GM12878 (cell line): ENCODE measurements at regions not wholly inside any gene's neighbourhood (a gene's known extent, or its start where the extent isn't known, plus 50 kb on each side); places are given as distances from the start of the nearest gene placed in this dataset.

Source experiments
- ATAC-seq: fragments of 200-7000 bp; cut with Tn5 transposase; 3 replicates; pipeline ENCODE4 v1.9.1; 2020; ENCODE audit warnings: mild to moderate bottlenecking, moderate library complexity
- BruUV-seq: library from RNA; stranded (reverse); fragments of 400-500 nt; replicated peaks from 2 replicates; lab custom pipeline; 2021; lab: Mats Ljungman, UMichigan
- CTCF ChIA-PET: fragments of 300-600 bp; sonication (Branson Sonifier 250); formaldehyde crosslinking; extraction: SDS; loops from one replicate; lab custom pipeline; 2021; ENCODE audit warnings: inconsistent platforms; lab: Yijun Ruan, JAX
- POLR2A ChIA-PET: fragments of 350-600 bp; formaldehyde crosslinking; extraction: SDS; loops from one replicate; lab custom pipeline; 2021; ENCODE audit warnings: inconsistent platforms; lab: Charles Lee
- RAD21 ChIA-PET: fragments of 300-600 bp; sonication (Branson Sonifier 250); formaldehyde crosslinking; loops from one replicate; lab custom pipeline; 2023; ENCODE audit warnings: antibody characterized with exemption; ENCODE audit not compliant: unreplicated experiment; lab: Charles Lee
- SMC1A ChIA-PET: fragments of 300-600 bp; sonication (Branson Sonifier 250); formaldehyde crosslinking; loops from one replicate; lab custom pipeline; 2023; ENCODE audit not compliant: unreplicated experiment, uncharacterized antibody; lab: Charles Lee
- DNase-seq: peaks from one replicate; pipeline ENCODE4 v3.0.0-alpha.2; 2011; ENCODE audit warnings: low read depth, low spot score
- FAIRE-seq: peaks from 3 replicates; lab custom pipeline; 2011; peaks lifted over from hg19 to GRCh38; lab: Jason Lieb, UNC
- H2AFZ ChIP-seq: 2 replicates; pipeline ENCODE4 v1.6.0; 2011; ENCODE audit warnings: low read depth, low read length, control low read depth; ENCODE audit not compliant: control insufficient read depth
- H3K27ac ChIP-seq: 2 replicates; pipeline ENCODE4 v1.5.1; 2011; ENCODE audit warnings: control low read depth; ENCODE audit not compliant: control insufficient read depth, insufficient read depth
- H3K27me3 ChIP-seq, 2 experiments: replicated peaks in 1 of 2; 2 replicates each; pipeline versions ENCODE4 v1.6.0 to v1.6.1; 2011; ENCODE audit warnings: low read length in 1 of 2; ENCODE audit not compliant: control insufficient read depth in 2 of 2, insufficient read depth in 2 of 2
- H3K36me3 ChIP-seq, 2 experiments: 2 replicates each; pipeline ENCODE4 v1.5.1; 2011; ENCODE audit warnings: low read length in 1 of 2; ENCODE audit not compliant: control insufficient read depth in 2 of 2, insufficient read depth in 2 of 2
- H3K4me1 ChIP-seq: 2 replicates; pipeline ENCODE4 v1.6.1; 2011; ENCODE audit warnings: mild to moderate bottlenecking, low read length, moderate library complexity, mixed read lengths; ENCODE audit not compliant: control insufficient read depth, insufficient read depth
- H3K4me2 ChIP-seq: 2 replicates; pipeline ENCODE4 v1.6.0; 2011; ENCODE audit warnings: control low read depth; ENCODE audit not compliant: control insufficient read depth, insufficient read depth
- H3K4me3 ChIP-seq: fragments of 200-600 bp; sonication (generic); 2 replicates; pipeline ENCODE4 v1.5.1; 2016
- H3K79me2 ChIP-seq: 2 replicates; pipeline ENCODE4 v1.6.0; 2011; ENCODE audit warnings: low read length; ENCODE audit not compliant: control insufficient read depth, insufficient read depth
- H3K9ac ChIP-seq: 2 replicates; pipeline ENCODE4 v1.8.0; 2011; ENCODE audit warnings: low read length, control low read depth, mixed read lengths; ENCODE audit not compliant: control insufficient read depth, insufficient read depth
- H3K9me3 ChIP-seq: replicated peaks from 3 replicates; pipeline ENCODE4 v1.5.1; 2011; ENCODE audit warnings: mild to moderate bottlenecking, low read length; ENCODE audit not compliant: control insufficient read depth, insufficient read depth
- H4K20me1 ChIP-seq: 2 replicates; pipeline ENCODE4 v1.6.0; 2011; ENCODE audit not compliant: control insufficient read depth, insufficient read depth
- BACH1 ChIP-seq: fragments of 450-650 bp; IDR thresholded peaks from 2 replicates; pipeline ENCODE4 v1.6.1; 2017; ENCODE audit warnings: mild to moderate bottlenecking, borderline replicate concordance
- BCL3 ChIP-seq: IDR thresholded peaks from 2 replicates; pipeline ENCODE4 v1.6.1; 2011; ENCODE audit warnings: borderline replicate concordance, low read depth, mild to moderate bottlenecking, moderate library complexity, low read length; ENCODE audit not compliant: insufficient read depth, poor library complexity, severe bottlenecking
- CHD2 ChIP-seq: IDR thresholded peaks from 2 replicates; pipeline ENCODE4 v1.6.1; 2011; ENCODE audit warnings: low read depth, low read length, improper control_type of control experiment, borderline replicate concordance
- CHD4 ChIP-seq: fragments of 200-600 bp; sonication (generic); IDR thresholded peaks from 2 replicates; pipeline ENCODE4 v1.6.1; 2016; ENCODE audit warnings: mild to moderate bottlenecking
- MAX ChIP-seq: IDR thresholded peaks from 2 replicates; pipeline ENCODE4 v1.6.1; 2012; ENCODE audit warnings: low read depth, low read length, improper control_type of control experiment
- MYC ChIP-seq: IDR thresholded peaks from 2 replicates; pipeline ENCODE4 v1.6.1; 2011; ENCODE audit warnings: mild to moderate bottlenecking, low read length, moderate library complexity, inconsistent platforms; ENCODE audit not compliant: insufficient read depth, insufficient replicate concordance, insufficient read length, severe bottlenecking
- NFYA ChIP-seq: IDR thresholded peaks from 2 replicates; pipeline ENCODE4 v1.6.1; 2011; ENCODE audit warnings: low read depth, mild to moderate bottlenecking, low read length, improper control_type of control experiment, borderline replicate concordance
- NKRF ChIP-seq: fragments of 450-650 bp; conservative IDR thresholded peaks from 2 replicates; pipeline ENCODE4 v1.6.1; 2017; ENCODE audit warnings: mild to moderate bottlenecking, moderate library complexity
- SPI1 ChIP-seq: IDR thresholded peaks from 2 replicates; pipeline ENCODE4 v1.6.1; 2011; ENCODE audit warnings: low read depth, mild to moderate bottlenecking, low read length, moderate library complexity, borderline replicate concordance; ENCODE audit not compliant: insufficient read depth
- SRF ChIP-seq, 2 experiments: IDR thresholded peaks; 2 replicates each; pipeline ENCODE4 v1.6.1; 2011; ENCODE audit warnings: low read depth in 2 of 2, low read length in 2 of 2, mild to moderate bottlenecking in 1 of 2, moderate library complexity in 1 of 2
- TCF3 ChIP-seq: IDR thresholded peaks from 2 replicates; pipeline ENCODE4 v1.6.1; 2012; ENCODE audit warnings: low read depth, mild to moderate bottlenecking, low read length, borderline replicate concordance; ENCODE audit not compliant: insufficient read depth
- YY1 ChIP-seq: IDR thresholded peaks from 2 replicates; pipeline ENCODE4 v1.6.1; 2011; ENCODE audit warnings: low read depth, mild to moderate bottlenecking, low read length
- WGBS: methylation state at CpG from one replicate; pipeline ENCODE4 v1.1.6; 2016; ENCODE audit warnings: low lambda C conversion rate; ENCODE audit not compliant: insufficient replicate concordance, insufficient coverage; ENCODE audit errors: missing lambda C conversion rate; 5-methylcytosine and 5-hydroxymethylcytosine counted together
- in situ Hi-C: fragments of 300-500 bp; cut with MboI; formaldehyde crosslinking; loops from 9 replicates; pipeline ENCODE4 v1.14.3; 2018; ENCODE audit warnings: mixed read lengths
- intact Hi-C: fragments of 100-400 bp; cut with micrococcal nuclease; formaldehyde crosslinking; loops from one replicate; pipeline ENCODE4 v1.14.2; 2022; ENCODE audit not compliant: unreplicated experiment

GRCh38 chr6:6781172-6781872 lies 192.8 kb downstream of the LY86 start:
- FAIRE-seq (no peak), DNase-seq (no peak), ATAC-seq (no peak)
- ChIA-PET POLR2A (no interaction called here), CTCF (interaction anchor here (1.2 kb wide), 1 partner anchor 106 kb away, joined by 3 read pairs; no protein-coding TSS in a partner anchor), SMC1A (interaction anchor here (0.6 kb wide), 1 partner anchor 49 kb away, joined by 3 read pairs; no protein-coding TSS in a partner anchor), RAD21 (no interaction called here)
- H3K79me2 ChIP-seq: no peaks in the 10 kb centered on the region
- peaks cover 0 to 5% of the 10 kb centered on the region in 2 experiments; a peak in 1 of 4 replicates for H3K27me3 ChIP-seq
- H3K36me3 ChIP-seq: no peaks in the 10 kb centered on the region
- H3K9me3 ChIP-seq: no peaks in the 10 kb centered on the region; the same call in 2 of the 3 replicates
- no peak overlapping the region for H3K27ac ChIP-seq
- in situ Hi-C loops (no loop called here), intact Hi-C loops (no loop called here)
- H3K4me1 ChIP-seq: no peaks in the 10 kb centered on the region
- no TSS peak for BruUV-seq
- H3K9ac ChIP-seq: no peak overlapping the region
- no peak overlapping the region for H2AFZ ChIP-seq
- no peaks in the 10 kb centered on the region for H4K20me1 ChIP-seq
- no peak for TF ChIP-seq YY1
- TF ChIP-seq MYC: no peak
- TF ChIP-seq CHD4: no peak
- TF ChIP-seq SRF (IDR thresholded peaks at IDR 0.05; ENCODE audit: low read depth in 2 of 2, low read length in 2 of 2): no peak
- TF ChIP-seq BCL3: no peak
- no peak for TF ChIP-seq MAX
- TF ChIP-seq NKRF: no peak
- TF ChIP-seq TCF3: no peak
- no peak for TF ChIP-seq BACH1
- TF ChIP-seq NFYA: no peak
- TF ChIP-seq SPI1: no peak
- no peak for TF ChIP-seq CHD2
- no peak overlapping the region for H3K4me3 ChIP-seq
- H3K4me2 ChIP-seq: no peak overlapping the region
- 0% methylated on average over 3 of the region's 3 CpGs for WGBS
